ENCODE measurements at regions not wholly inside any gene's neighbourhood (a gene's known extent, or its start where the extent isn't known, plus 50 kb on each side); places are given as distances from the start of the nearest gene placed in this dataset.

DNA sequence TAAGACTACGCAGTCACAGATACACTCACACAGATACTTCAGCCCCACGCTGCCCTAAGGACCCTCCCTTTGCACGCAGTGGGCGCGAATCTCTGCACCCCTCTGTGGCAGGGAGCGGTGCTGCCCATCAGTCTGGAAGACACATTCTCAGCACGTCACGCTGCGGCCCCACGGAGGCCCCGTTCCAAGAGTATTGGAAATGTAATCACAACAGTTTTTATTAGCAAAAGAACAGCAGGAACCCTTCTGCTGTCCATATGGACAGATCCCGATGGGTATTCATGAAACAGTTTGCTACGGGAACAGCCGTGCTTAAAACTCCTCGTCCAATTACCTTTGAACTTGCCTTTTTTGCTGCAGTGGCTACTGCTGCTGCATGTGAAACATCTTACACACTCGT, 131.0 kb downstream of the RPS24 start:
- DNase-seq: no peak

DNA sequence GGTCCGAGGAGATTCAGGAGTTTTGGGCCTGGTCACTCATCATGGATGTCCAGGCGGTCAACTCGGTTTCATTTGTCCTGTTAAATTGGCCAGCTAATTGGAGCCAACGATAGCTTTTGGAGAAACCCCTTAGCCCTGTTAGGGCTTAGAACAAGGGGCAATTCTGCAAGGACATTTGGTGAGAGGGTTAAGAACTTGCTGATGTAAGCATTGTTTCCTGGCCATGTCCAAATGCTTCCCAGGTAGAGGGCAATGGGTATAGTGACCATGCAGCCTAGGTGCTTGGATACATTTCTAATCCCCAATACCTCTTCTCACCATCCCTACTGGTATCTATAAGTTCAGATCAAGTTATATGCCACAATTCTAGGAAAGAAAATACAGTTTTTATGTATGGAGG, 131.5 kb downstream of the RPS24 start:
- DNase-seq: no peak

DNA sequence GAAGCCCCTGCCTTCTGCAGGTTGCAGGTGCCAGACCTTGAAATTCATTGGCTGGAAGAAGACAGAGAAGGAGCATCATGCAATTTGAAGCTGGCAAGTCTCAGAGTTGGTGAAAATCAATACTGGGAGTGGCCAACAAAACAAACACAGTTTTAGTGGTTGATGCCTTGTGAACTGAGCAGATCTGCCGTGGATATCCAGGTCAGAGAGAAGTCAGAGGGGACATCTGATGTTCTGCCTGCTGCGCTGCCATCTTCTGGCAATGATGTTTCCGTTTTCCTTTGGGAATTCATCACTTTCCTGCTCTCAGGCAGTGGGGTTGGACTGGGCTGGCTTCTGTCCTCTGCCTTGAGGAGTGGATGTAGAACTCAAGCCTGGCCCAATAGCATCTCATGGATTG, 132.0 kb downstream of the RPS24 start:
- peak; percentile 2 for DNase-seq

DNA sequence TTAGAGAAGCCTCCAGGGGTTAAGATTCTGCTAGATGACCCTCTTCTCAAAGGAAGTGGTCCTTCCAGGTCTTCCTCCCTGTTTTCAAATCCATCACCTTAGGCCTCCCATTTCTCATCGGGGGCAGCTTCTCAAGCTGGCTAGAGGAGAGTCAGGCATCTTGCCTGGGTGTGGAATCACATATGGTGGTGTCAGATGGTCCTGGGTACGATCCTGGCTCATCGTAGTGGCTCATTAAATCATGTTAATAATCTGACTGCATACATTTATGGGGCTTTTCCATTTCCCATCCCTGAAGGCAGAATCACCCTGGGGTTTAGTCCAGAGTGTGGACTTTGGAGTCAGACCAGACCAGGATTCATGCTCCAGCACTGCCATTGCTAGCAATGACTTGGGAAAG, 132.6 kb downstream of the RPS24 start:
- DNase-seq: no peak

DNA sequence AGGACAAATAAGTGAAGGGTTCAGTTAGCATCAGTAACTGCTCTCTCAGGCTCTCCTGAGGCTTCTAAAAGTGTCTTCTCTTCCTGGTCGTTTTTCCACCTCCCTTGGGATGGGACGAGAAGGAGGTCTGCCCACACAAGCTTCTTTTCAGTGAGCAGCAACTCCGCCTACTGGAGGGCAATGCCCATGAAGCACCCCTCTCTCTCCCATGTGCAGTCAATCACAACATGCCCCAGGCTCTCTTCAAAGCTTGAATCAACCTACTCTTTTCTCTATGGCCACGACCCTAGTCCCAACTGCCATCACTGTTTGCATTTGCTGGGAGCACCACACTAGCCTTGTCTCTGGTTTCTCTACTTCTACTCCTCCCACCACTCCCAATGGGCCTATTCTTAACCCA, 135.6 kb downstream of the RPS24 start:
- no peak for DNase-seq

DNA sequence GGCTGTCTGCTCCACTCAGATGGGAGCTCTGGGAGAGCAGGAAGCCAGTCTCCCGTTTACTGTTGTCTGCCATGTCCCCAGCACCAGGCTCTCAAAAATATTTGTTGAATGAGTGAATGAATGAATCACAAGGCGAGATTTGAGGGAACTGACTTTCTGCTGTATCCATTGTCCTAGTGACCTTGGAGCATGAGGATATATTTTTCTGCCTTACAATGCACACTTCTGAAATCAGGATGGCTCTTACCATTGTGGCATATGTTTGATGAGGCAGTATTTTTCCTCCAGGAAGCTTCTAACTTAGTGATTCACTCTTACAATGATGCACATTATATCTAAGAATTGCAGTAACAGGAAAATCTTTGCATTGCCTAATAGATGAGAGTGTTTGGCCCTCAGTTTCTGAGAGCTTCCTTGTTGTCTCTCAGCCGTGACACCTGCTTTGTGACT, 136.4 kb downstream of the RPS24 start:
- no peak for DNase-seq

DNA sequence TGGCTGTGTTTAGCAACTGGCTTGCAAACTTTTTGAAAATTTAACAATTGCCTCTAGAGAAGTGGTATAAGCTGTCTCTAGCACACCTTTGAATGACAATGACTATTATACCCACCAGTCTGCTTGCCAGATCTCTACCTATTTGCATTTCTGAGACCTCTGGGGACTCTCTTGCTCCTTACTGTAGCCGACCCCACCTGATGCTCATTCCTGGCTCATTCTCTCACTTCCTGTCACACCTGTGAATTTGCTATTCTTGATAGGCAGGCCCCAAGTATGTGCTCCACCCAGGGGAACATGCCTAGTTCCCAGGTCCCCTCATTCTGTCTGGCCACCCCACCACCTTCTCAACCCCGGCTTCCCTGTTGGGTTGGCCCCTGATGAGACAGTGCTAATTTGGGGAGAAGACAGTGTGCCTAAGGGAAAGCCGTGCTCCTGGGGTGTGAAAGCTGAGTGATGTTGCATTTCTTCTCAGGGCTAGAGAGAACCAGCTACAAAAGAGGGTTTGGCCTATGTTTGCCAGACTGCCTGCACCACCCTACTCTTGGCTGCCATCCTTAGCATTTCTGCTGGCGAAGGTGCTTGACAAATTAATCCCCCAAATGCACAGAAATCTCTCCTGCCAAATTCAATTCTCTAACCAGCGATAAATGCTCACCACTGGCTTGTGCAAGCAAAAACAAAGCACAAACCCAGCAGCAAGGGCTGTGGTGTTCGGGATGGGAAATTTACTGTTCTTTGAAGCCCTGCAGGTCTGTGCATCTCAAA, 138.2 kb downstream of the RPS24 start:
- DNase-seq: no peak

DNA sequence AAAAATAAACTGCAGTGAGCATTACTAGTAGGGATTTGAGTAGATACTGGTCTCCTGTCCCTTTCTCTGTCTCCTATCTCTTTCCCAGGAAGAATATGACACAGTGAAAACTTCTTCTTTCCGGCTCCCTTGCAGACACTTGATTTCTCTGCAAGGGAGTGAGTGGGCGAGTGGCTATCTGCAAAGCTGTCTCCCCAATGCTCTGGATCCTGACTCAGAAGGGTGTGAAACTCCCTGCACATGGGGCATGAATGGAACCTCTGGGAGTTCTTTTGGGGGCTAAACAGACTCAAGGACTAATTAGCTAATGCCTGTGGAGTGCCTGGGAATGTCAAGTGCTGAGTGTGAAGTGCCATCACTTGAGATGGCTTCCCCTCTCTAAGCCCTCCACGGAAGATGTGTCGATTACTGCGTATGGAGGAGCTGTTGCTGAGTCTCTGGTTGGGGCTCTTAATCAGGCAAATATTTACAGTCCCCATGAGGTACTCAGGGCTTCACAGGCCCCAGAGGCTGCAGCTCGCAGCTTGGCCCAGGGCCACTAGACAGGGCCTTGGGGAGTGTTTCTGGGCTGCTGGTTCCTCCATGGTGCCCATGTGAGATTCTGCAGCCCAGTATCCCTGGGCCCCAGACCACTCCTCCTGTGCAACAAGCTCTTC, 139.8 kb downstream of the RPS24 start:
- DNase-seq: no peak

DNA sequence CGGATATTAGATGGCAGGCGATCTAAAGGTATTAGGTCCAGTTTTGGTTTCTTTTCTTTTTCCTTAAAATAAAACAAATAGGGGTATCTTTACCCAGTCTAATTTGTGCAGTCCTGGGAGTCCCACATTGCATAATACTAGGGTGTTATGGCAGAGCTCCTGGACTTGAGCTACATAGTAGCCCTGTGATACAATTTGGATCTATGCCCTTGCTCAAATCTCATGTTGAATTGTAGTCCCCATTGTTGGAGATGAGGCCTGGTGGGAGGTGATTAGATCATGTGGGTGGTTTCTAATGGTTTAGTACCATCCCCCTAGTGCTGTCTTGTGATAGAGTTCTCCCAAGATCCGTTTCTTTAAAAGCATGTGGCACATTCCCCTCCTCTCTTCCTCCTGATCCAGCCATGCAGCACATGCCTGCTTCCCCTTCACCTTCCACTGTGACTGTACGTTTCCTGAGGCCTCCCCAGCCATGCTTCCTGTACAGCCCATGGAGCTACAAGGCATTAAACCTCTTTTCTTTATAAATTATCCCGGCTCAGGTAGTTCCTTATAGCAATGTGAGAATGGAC, 141.9 kb downstream of the RPS24 start:
- DNase-seq: no peak

DNA sequence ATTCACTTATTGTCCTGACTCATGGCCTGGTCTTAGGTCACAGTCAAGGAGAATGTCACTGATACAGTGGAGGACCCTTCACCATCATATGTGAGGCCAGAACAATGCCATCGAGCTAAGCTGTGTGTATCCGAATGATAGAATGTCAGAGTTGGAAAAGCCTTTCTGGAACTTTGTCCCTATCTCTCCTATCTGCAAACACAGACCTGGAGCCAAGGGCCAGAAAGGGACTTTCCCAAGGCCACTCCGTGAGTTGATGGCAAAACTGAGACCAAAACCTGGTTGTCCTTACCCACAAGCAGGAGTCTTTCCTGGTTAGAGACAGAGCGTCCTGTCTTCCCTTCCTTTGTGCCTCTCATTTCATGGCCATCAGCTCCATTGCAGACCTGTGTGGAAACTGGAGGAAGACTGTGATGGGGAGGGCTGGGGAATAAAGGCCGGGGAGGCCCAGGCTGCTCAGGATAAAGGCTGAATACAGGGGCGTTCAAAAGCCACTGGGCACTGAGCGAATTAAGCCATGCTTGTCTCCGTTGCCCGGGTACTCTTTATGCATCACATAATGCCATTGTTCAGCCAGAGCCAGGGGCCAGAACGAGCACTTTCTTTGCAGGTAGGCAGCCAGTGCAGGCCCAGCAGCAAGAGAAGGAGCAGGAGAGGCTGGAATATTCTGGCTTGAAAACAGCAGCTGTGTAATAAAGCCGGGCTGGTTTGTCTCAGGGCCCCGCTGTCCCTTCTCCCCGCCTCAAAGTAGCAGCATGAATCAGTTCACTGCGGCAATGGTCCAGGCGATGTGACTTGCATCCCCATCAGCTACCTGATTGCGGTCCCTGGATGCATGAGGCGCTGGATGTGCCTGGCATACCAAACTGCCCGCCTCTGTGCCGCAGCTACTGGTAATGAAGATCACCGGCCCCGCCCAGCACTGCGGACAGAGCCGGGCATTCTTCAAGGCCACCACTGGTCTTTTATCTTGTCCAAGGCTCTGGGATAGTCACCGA, 143.0 kb downstream of the RPS24 start:
- DNase-seq: no peak

DNA sequence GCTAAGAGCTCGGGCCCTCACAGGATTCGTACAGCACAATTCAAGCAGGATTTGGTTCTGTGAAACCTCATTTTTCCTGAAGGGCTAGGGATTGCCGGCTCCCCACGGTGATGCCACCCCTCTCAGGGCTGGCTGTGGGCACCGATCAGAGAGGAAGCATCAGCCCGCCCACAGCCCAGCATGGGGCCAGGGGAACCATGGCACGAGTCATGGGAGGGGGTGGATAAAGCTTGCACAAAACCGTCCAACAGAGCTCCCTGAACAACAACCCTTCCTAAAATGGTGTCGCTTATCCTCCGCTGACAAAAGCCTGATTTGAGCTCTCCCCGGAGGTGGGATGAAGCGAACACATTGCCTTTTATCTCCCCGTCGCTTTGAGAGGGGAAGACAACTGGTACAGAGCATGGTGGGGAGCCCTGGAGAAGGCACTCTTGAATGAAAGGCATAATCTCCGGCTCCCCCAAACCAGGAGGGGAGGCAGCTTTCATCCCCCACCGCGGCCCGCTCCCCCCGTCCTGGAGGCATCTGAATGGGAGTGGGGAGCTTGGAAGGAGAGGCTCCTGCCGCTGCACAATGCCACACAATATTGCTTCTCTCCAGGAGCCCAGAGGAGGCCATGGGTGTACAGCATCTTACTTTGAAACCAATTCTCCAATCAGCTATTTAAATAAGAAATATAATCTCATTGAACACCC, 144.0 kb downstream of the RPS24 start:
- no peak for DNase-seq

DNA sequence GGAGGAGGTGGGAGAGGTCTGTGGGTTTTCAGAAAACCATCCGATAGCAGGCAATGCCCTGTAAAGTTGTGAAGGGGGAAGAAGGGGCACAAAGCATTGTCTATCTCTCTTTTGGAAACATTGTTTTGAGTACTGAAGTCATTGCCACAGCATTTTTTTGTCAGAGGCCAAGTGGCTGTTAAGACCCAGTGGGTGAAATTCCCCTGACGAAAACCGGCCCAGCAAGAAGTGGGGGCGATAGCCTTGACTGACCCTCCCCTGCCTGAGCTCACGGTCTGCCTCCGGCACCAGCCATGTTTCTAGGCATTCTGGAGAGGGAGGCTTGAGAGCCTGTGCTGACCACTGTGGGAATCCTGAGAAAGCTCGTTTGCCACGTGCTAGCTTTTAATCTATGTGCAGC, 144.7 kb downstream of the RPS24 start:
- no peak for DNase-seq

DNA sequence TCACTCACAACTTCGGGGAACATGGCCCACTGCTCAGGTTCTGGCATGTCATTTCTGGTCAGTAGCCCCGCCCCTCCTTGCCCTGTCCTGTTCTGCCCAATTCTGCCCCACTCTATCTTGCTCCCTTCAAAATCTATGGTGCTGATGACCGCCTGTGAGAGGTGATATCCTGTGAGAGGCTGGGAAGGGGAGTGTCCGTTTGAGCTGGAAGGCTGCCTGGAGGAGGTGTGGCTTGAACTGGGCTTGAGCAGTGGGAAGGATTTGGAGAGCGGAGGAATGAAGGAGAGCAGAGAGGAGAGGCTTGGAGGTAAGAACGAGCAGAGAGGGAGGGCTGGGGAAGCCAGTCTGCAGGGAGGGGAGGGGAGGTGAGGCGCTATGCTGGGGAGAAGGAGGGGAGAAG, 145.3 kb downstream of the RPS24 start:
- DNase-seq: no peak

DNA sequence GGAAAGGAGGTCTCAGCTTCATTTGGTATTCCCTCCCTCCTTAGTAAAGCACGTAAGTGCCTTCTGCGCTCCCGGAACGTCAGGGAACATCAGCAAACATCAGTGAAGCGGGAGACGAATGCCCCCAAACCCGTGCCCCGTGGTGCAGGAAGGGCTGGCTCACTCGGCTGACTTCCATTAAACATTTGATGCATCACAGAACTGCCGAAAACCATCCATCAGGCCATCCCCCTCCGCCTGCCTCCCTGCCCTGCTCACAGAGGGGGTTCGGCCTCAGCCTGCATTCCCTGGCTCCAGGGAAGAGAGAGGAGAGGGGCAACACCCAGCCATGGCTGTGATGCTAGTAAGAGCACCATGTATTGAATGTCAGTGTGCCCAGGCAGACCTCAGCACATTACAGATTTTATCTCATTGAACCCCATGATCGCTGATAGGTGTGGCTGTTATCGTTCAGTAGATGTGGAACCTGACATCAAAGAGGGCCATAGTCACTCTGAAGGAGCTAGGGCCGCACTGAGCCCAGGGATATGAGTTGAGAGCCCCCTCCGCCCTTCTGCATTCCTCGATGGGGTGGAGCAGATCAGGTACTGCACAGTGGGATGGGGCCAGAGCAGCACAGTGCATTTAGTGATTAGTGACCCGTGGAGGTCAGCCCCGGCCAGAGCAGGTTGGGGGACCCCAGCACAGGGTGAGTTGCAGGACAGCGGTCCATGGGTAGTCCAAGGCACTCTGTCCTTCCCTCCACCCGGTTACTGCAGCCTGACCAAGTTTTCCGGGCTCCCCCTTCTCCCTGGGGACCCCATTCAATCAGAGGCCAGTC, 146.4 kb downstream of the RPS24 start:
- DNase-seq: no peak

DNA sequence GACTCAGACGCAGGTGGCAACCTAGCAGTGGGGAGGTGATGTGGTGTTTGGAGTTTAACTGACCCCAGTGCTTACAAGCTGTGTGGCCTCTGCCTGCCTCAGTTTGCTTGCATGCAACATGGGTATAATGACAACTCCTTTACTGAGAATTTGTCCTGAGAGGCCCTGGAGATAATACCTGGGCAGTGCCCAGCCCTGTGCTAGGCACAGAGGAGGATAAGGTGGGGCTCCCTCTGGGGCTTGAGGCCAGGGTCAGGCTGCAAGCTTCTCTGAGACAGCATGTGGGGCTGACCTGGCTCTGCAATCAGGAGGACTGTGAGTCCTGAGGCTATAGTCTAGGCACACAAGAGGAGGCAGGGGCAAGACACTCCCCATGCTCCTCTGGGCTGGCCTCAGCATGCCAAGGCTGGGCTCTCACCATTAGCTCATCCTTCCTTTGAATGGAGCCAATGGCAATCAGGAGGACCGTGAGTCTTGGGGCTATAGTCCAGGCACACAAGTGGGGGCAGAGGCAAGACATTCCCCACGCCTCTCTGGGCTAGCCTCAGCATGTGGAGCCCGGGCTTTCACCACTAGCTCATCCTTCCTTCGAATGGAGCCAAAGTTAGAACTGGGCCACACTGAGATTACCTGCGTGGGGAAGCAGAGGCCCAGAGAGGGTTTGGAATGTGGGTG, 147.9 kb downstream of the RPS24 start:
- no peak for DNase-seq

DNA sequence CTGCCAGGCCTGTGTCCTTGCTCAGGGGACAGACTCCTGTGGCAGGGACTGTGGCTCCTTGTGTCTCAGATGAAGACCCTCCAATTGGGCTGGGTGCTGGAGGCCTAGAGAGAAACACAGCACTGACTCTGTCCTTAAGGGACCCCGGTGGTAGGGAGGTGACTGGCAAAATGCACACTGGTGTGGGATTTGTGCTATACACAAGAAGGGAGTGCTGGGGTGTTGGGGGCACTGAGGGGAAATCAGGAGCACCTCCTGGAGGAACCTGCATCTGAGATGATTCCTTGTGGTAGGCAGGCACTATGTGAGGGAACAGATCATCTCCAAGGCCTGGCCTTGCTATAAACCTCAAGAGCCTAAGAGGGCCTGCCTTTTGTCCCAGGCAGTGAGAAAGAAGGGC, 149.2 kb downstream of the RPS24 start:
- no peak for DNase-seq

DNA sequence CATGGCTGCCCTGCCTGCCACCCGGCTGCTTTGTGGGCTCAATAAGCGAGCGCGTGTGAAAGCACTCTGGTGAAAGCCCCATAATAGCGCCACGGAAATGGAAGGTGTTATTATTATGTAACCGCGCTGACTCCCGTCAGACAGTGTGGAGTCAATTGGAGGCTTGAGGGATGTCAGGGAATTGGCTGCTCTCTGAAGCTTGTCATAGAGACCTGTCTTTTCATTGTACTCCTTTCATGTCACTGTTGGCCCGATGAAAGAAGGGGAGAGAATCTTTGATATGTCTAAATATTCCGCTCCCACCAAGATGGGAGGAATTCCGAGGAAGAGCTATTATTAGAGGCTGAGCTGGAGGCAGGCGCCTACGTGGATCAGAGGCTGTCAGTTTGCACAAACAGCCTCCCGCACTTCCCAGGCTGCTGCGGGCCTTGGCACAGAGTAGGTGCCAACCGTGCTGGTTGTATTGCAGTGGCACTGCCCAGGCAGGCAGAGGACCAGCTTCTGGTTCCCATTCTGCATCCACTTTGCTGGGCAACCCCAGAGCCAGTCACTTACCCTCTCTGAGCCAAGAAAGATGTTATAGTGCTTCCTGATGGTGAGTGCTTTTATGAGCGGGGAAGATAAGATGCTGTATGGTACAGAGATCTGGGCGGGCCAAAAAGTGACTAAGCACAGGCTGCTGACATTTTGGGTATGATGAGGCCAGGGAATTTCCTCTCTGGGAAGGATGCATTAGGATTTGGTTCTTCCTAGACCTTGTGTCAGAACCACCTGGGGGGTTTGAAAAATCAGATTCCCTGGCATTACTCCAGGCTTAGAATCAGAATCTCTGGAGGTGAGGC, 151.4 kb downstream of the RPS24 start:
- DNase-seq: no peak

DNA sequence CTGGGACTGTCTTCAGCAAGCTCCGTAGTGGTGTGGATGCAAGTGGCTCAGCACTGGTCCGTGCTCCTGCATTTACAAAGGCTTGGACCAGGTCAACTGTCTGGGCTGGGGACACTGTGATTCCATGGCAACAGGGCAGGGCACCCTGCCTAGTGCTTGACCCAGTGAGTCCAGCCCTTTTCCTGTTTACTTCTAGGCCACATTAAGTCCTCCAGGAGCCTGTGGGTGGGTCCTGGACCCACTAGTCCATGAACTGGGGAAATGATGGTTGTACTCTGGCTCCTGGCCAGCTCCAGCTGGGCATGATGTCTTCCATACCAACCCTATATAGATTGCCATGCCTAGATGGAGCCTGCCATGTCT, 152.0 kb downstream of the RPS24 start:
- no peak for DNase-seq

DNA sequence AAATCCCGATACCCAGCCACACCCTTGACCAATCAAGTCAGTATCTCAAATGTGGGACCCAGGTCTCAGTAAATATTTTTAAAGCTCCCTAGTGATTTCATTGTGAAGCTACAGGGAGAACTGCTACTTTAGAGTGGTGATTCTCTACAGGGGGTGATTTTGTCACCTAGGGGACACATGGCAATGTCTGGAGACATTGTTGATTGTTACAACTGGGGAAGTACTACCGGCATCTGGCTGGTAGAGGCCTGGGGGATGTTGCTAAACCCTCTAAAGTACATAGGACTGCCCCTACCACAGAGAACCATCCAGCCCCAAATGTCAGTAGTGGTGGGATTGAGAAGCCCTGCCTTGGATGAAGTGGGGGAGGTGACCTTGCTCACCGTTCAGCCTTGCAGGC, 152.9 kb downstream of the RPS24 start:
- no peak for DNase-seq

DNA sequence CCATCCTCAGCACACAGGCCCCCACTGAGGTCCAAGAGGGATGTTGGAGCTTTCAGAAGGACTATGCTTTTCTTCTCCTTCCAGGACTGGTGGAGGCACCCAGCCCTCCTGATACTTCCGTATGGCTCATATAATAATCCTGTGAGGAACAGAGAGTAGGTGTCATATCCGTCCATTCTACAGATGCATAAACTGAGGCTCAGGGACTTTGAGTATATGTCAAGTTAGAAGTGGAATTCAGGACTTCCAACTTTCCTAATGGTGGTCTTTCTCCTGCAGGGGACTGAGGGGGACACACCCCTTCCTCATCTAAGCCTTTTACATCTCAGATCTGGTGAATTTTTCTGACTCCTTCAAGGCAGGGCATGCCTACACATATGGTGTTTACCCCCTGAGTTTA, 153.7 kb downstream of the RPS24 start:
- DNase-seq: no peak

All from NCI-H187 treated with DMSO at 0.1 percent for 48 hours (cell line).